HCT116 (cell line): ENCODE measurements at regions not wholly inside any gene's neighbourhood (a gene's known extent, or its start where the extent isn't known, plus 50 kb on each side); places are given as distances from the start of the nearest gene placed in this dataset.

ENCODE experiments used
- ATAC-seq: fragments of 200-7000 bp; cut with Tn5 transposase; 2 replicates; pipeline ENCODE4 v1.9.1; 2020; ENCODE audit warnings: mild to moderate bottlenecking, moderate library complexity
- BruUV-seq: library from RNA; stranded (reverse); fragments of 400-500 nt; replicated peaks from 2 replicates; lab custom pipeline; 2021; lab: Mats Ljungman, UMichigan
- CTCF ChIA-PET: fragments of 300-600 bp; sonication (Branson Sonifier 250); formaldehyde crosslinking; loops from one replicate; lab custom pipeline; 2021; ENCODE audit warnings: antibody characterized with exemption; lab: Charles Lee
- POLR2A ChIA-PET: fragments of 300-600, 350-600 bp; sonication (Branson Sonifier 250); formaldehyde crosslinking; loops from one replicate; lab custom pipeline; 2021; ENCODE audit warnings: antibody characterized with exemption; lab: Charles Lee
- RAD21 ChIA-PET, 2 experiments: fragments of 300-600 bp; sonication (Branson Sonifier 250); formaldehyde crosslinking; loops; one replicate each; lab custom pipeline; 2023; ENCODE audit warnings: low total read pairs in 2 of 2; ENCODE audit not compliant: uncharacterized antibody in 2 of 2, unreplicated experiment in 2 of 2, low non-redundant PET in 1 of 2; lab: Charles Lee
- DNase-seq: peaks from one replicate; pipeline ENCODE4 v3.0.0-alpha.2; 2010; ENCODE audit warnings: low read depth, low spot score
- H2AFZ ChIP-seq: fragments of 200-600 bp; shearing (Covaris generic), sonication (generic); 2 replicates; pipeline ENCODE4 v1.6.1; 2017; ENCODE audit warnings: low read depth, mixed run types, mixed read lengths, antibody characterized with exemption, low read length; ENCODE audit not compliant: poor library complexity, severe bottlenecking
- H3K27ac ChIP-seq: 2 replicates; pipeline ENCODE4 v1.5.1; 2012; ENCODE audit warnings: low read depth, low read length
- H3K27me3 ChIP-seq: fragments of 200-600 bp; sonication (generic); 2 replicates; pipeline ENCODE4 v1.6.1; 2016; ENCODE audit warnings: mixed run types, low read length, mixed read lengths; ENCODE audit not compliant: insufficient read depth
- H3K36me3 ChIP-seq, 2 experiments: fragments of 200-500 bp in 1 of 2; fragments of 200-600 bp in 1 of 2; sonication (Bioruptor generic) in 1 of 2; sonication (generic) in 1 of 2; 2 replicates each; pipeline versions ENCODE4 v1.5.1 to v1.6.1; 2014 to 2016; ENCODE audit warnings: low read length in 2 of 2, inconsistent platforms in 1 of 2, mixed read lengths in 1 of 2, mixed run types in 1 of 2; ENCODE audit not compliant: insufficient read depth in 2 of 2, control insufficient read depth in 1 of 2
- H3K4me1 ChIP-seq, 2 experiments: fragments of 200-600 bp in 1 of 2; sonication (generic) in 1 of 2; 2 replicates each; pipeline versions ENCODE4 v1.5.1 to v1.6.1; 2012 to 2017; ENCODE audit warnings: low read length in 2 of 2, inconsistent platforms in 1 of 2, mild to moderate bottlenecking in 1 of 2, mixed read lengths in 1 of 2, mixed run types in 1 of 2, moderate library complexity in 1 of 2; ENCODE audit not compliant: insufficient read depth in 2 of 2, control insufficient read depth in 1 of 2
- H3K4me2 ChIP-seq: fragments of 200-600 bp; sonication (generic); 2 replicates; pipeline ENCODE4 v1.6.1; 2017; ENCODE audit warnings: mixed run types, low read length, mixed read lengths
- H3K4me3 ChIP-seq, 2 experiments: fragments of 200-600 bp in 1 of 2; sonication (generic) in 1 of 2; replicated peaks in 1 of 2; 2 replicates each; pipeline ENCODE4 v1.5.1; 2011 to 2016; ENCODE audit warnings: low read length in 2 of 2, control low read depth in 1 of 2, low read depth in 1 of 2, mild to moderate bottlenecking in 1 of 2, mixed read lengths in 1 of 2, mixed run types in 1 of 2
- H3K79me2 ChIP-seq: fragments of 200-600 bp; sonication (generic); 2 replicates; pipeline ENCODE4 v1.6.1; 2017; ENCODE audit warnings: mild to moderate bottlenecking, mixed run types, low read length, moderate library complexity, mixed read lengths; ENCODE audit not compliant: insufficient read depth
- H3K9ac ChIP-seq: fragments of 200-600 bp; sonication (generic); 2 replicates; pipeline ENCODE4 v1.6.1; 2016; ENCODE audit warnings: low read length, mixed read lengths
- H3K9me2 ChIP-seq: fragments of 200-600 bp; sonication (generic), shearing (Covaris generic); 2 replicates; pipeline ENCODE4 v1.6.1; 2017; ENCODE audit warnings: mixed run types, mild to moderate bottlenecking, moderate library complexity; ENCODE audit not compliant: insufficient read depth
- H3K9me3 ChIP-seq, 2 experiments: fragments of 200-500 bp in 1 of 2; fragments of 200-600 bp in 1 of 2; sonication (Bioruptor generic) in 1 of 2; sonication (generic) in 1 of 2; 2 replicates each; pipeline ENCODE4 v1.6.1; 2014 to 2017; ENCODE audit warnings: low read length in 2 of 2, mixed read lengths in 2 of 2, inconsistent platforms in 1 of 2, low read depth in 1 of 2, mild to moderate bottlenecking in 1 of 2, mixed run types in 1 of 2, moderate library complexity in 1 of 2; ENCODE audit not compliant: control insufficient read depth in 1 of 2, insufficient read depth in 1 of 2
- H4K20me1 ChIP-seq: fragments of 200-600 bp; sonication (generic), shearing (Covaris generic); 2 replicates; pipeline ENCODE4 v1.6.1; 2017; ENCODE audit warnings: mixed run types, mild to moderate bottlenecking, moderate library complexity; ENCODE audit not compliant: insufficient read depth
- CBX3 ChIP-seq: IDR thresholded peaks from 2 replicates; pipeline ENCODE4 v1.6.1; 2012; ENCODE audit warnings: low read depth
- EGR1 ChIP-seq: IDR thresholded peaks from 2 replicates; pipeline ENCODE4 v1.6.1; 2012; ENCODE audit warnings: low read depth
- ELF1 ChIP-seq: IDR thresholded peaks from 2 replicates; pipeline ENCODE4 v1.6.1; 2012; ENCODE audit warnings: low read depth, borderline replicate concordance
- EZH2phosphoT487 ChIP-seq: fragments of 200-600 bp; IDR thresholded peaks from 2 replicates; pipeline ENCODE4 v1.6.1; 2018; ENCODE audit warnings: antibody characterized with exemption, borderline replicate concordance
- FOSL1 ChIP-seq: IDR thresholded peaks from 2 replicates; pipeline ENCODE4 v1.6.1; 2012; ENCODE audit warnings: low read depth
- RAD21 ChIP-seq: IDR thresholded peaks from 2 replicates; pipeline ENCODE4 v1.6.1; 2012; ENCODE audit warnings: low read depth, mild to moderate bottlenecking
- SRF ChIP-seq: IDR thresholded peaks from 2 replicates; pipeline ENCODE4 v1.6.1; 2012; ENCODE audit warnings: low read depth
- ZFX ChIP-seq: fragments of 450-650 bp; IDR thresholded peaks from 2 replicates; pipeline ENCODE4 v1.6.1; 2017
- intact Hi-C: fragments of 100-400 bp; cut with micrococcal nuclease; formaldehyde crosslinking; loops from 2 replicates; pipeline ENCODE4 v1.10.0; 2022
- TF ChIP-seq, protein P1 (sequence below): IDR thresholded peaks from 2 replicates; pipeline ENCODE4 v1.6.1; 2012; ENCODE audit warnings: low read depth
- TF ChIP-seq, protein P2 (sequence below): IDR thresholded peaks from 2 replicates; pipeline ENCODE4 v1.6.1; 2012
- TF ChIP-seq, protein P3 (sequence below): IDR thresholded peaks from 2 replicates; pipeline ENCODE4 v1.6.1; 2011; ENCODE audit warnings: mild to moderate bottlenecking, low read length, moderate library complexity; ENCODE audit not compliant: insufficient replicate concordance; ENCODE audit errors: extremely low read depth
- TF ChIP-seq, protein P4 (sequence below), 3 experiments: fragments of 200-600 bp in 1 of 3; sonication (generic) in 1 of 3; IDR thresholded peaks in 2 of 3; conservative IDR thresholded peaks in 1 of 3; 2 replicates each; pipeline ENCODE4 v1.5.1; 2012 to 2017; ENCODE audit warnings: low read depth in 2 of 3, low read length in 2 of 3, antibody characterized with exemption in 1 of 3, borderline replicate concordance in 1 of 3, control low read depth in 1 of 3, mild to moderate bottlenecking in 1 of 3, mixed read lengths in 1 of 3, mixed run types in 1 of 3, moderate library complexity in 1 of 3; ENCODE audit not compliant: insufficient read depth in 1 of 3

DNA sequence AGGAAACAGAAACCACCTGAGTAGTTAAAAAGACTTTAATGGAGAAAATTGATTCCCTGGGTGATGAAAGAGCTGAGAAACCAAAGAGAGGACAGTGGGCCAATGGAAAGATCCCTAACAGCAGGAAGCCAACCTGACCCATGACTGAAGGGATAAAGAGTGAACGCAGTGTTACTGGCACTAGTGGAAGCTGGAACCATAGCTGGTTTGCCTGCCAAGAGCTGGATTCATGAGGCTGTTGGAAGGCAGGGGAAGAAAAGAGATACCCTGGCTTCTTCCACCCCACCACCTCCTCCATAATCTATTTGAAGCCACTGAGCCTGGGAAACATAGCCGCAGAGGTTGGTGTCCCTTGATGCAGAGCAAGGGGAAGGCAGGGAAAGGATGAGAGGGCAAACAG is 125.5 kb upstream of the PRKD1 start:
- Histone ChIP-seq H2AFZ (no peak overlapping the region), H3K27me3 (no peaks in the 10 kb centered on the region), H3K9me2 (no peaks in the 10 kb centered on the region), H3K27ac (no peak overlapping the region), H3K36me3 (no peaks in the 10 kb centered on the region), H3K9ac (no peak overlapping the region), H3K4me1 (no peaks in the 10 kb centered on the region), H3K4me2 (no peak overlapping the region), H4K20me1 (no peaks in the 10 kb centered on the region), H3K9me3 (peaks cover 0 to 21% of the 10 kb centered on the region in 2 experiments; a peak in 2 of 4 replicates), H3K79me2 (no peaks in the 10 kb centered on the region), H3K4me3 (no peak overlapping the region)
- BruUV-seq = no TSS peak
- ChIA-PET RAD21 (no interaction called here), CTCF (no interaction called here), POLR2A (no interaction called here)
- DNase-seq (no peak), ATAC-seq (no peak)
- TF ChIP-seq EZH2phosphoT487 = no peak
- TF ChIP-seq, protein P1, sequence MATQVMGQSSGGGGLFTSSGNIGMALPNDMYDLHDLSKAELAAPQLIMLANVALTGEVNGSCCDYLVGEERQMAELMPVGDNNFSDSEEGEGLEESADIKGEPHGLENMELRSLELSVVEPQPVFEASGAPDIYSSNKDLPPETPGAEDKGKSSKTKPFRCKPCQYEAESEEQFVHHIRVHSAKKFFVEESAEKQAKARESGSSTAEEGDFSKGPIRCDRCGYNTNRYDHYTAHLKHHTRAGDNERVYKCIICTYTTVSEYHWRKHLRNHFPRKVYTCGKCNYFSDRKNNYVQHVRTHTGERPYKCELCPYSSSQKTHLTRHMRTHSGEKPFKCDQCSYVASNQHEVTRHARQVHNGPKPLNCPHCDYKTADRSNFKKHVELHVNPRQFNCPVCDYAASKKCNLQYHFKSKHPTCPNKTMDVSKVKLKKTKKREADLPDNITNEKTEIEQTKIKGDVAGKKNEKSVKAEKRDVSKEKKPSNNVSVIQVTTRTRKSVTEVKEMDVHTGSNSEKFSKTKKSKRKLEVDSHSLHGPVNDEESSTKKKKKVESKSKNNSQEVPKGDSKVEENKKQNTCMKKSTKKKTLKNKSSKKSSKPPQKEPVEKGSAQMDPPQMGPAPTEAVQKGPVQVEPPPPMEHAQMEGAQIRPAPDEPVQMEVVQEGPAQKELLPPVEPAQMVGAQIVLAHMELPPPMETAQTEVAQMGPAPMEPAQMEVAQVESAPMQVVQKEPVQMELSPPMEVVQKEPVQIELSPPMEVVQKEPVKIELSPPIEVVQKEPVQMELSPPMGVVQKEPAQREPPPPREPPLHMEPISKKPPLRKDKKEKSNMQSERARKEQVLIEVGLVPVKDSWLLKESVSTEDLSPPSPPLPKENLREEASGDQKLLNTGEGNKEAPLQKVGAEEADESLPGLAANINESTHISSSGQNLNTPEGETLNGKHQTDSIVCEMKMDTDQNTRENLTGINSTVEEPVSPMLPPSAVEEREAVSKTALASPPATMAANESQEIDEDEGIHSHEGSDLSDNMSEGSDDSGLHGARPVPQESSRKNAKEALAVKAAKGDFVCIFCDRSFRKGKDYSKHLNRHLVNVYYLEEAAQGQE = no peak
- TF ChIP-seq EGR1 = no peak
- TF ChIP-seq CBX3 = no peak
- no peak for TF ChIP-seq ZFX
- TF ChIP-seq, protein P2, sequence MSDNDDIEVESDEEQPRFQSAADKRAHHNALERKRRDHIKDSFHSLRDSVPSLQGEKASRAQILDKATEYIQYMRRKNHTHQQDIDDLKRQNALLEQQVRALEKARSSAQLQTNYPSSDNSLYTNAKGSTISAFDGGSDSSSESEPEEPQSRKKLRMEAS = no peak
- no peak for TF ChIP-seq ELF1
- no peak for TF ChIP-seq SRF
- no peak for TF ChIP-seq FOSL1
- TF ChIP-seq RAD21 = no peak
- TF ChIP-seq, protein P3, sequence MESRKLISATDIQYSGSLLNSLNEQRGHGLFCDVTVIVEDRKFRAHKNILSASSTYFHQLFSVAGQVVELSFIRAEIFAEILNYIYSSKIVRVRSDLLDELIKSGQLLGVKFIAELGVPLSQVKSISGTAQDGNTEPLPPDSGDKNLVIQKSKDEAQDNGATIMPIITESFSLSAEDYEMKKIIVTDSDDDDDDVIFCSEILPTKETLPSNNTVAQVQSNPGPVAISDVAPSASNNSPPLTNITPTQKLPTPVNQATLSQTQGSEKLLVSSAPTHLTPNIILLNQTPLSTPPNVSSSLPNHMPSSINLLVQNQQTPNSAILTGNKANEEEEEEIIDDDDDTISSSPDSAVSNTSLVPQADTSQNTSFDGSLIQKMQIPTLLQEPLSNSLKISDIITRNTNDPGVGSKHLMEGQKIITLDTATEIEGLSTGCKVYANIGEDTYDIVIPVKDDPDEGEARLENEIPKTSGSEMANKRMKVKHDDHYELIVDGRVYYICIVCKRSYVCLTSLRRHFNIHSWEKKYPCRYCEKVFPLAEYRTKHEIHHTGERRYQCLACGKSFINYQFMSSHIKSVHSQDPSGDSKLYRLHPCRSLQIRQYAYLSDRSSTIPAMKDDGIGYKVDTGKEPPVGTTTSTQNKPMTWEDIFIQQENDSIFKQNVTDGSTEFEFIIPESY = no peak
- TF ChIP-seq, protein P4, sequence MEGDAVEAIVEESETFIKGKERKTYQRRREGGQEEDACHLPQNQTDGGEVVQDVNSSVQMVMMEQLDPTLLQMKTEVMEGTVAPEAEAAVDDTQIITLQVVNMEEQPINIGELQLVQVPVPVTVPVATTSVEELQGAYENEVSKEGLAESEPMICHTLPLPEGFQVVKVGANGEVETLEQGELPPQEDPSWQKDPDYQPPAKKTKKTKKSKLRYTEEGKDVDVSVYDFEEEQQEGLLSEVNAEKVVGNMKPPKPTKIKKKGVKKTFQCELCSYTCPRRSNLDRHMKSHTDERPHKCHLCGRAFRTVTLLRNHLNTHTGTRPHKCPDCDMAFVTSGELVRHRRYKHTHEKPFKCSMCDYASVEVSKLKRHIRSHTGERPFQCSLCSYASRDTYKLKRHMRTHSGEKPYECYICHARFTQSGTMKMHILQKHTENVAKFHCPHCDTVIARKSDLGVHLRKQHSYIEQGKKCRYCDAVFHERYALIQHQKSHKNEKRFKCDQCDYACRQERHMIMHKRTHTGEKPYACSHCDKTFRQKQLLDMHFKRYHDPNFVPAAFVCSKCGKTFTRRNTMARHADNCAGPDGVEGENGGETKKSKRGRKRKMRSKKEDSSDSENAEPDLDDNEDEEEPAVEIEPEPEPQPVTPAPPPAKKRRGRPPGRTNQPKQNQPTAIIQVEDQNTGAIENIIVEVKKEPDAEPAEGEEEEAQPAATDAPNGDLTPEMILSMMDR (IDR thresholded peaks at IDR 0.05 in 2 of 3, conservative IDR thresholded peaks at IDR 0.05 in 1 of 3; ENCODE audit: borderline replicate concordance in 1 of 3, insufficient read depth in 1 of 3, low read depth in 2 of 3, low read length in 2 of 3) = no peak
- intact Hi-C loops = no loop called here
